Glomerular visceral epithelial cell (primary cell): ENCODE measurements at regions not wholly inside any gene's neighbourhood (a gene's known extent, or its start where the extent isn't known, plus 50 kb on each side); places are given as distances from the start of the nearest gene placed in this dataset.

ENCODE experiments used
- DNase-seq: peaks from one replicate; pipeline ENCODE4 v3.0.0-alpha.2; 2016; ENCODE audit errors: extremely low spot score

GRCh38 chr10:111203615-111204014 lies 126.8 kb downstream of the ADRA2A start:
- DNase-seq: no peak

GRCh38 chr10:111204838-111205237 lies 128.0 kb downstream of the ADRA2A start:
- DNase-seq: no peak

- no peak for DNase-seq
These were observed 129.7 kb downstream of the ADRA2A start for GRCh38 chr10:111206521-111206920.

- no peak for DNase-seq
These were observed 130.7 kb downstream of the ADRA2A start for GRCh38 chr10:111207500-111207899.

GRCh38 chr10:111208951-111209350 lies 132.1 kb downstream of the ADRA2A start:
- no peak for DNase-seq

GRCh38 chr10:111209692-111210091 lies 132.9 kb downstream of the ADRA2A start:
- no peak for DNase-seq

GRCh38 chr10:111211241-111211640 lies 134.4 kb downstream of the ADRA2A start:
- no peak for DNase-seq

GRCh38 chr10:111211706-111212105 lies 134.9 kb downstream of the ADRA2A start:
- DNase-seq: no peak

- no peak for DNase-seq
These were observed 145.1 kb downstream of the ADRA2A start for GRCh38 chr10:111221682-111222480.

GRCh38 chr10:111222961-111223360 lies 146.1 kb downstream of the ADRA2A start:
- DNase-seq: no peak

GRCh38 chr10:111231779-111232178 lies 154.9 kb downstream of the ADRA2A start:
- DNase-seq: no peak

GRCh38 chr10:111233439-111233838 lies 156.6 kb downstream of the ADRA2A start:
- DNase-seq: no peak

- no peak for DNase-seq
These were observed 157.5 kb downstream of the ADRA2A start for GRCh38 chr10:111234234-111234913.

GRCh38 chr10:111234914-111235302 lies 158.1 kb downstream of the ADRA2A start:
- no peak for DNase-seq

GRCh38 chr10:111240348-111240747 lies 163.5 kb downstream of the ADRA2A start:
- DNase-seq: no peak

GRCh38 chr10:111243126-111243525 lies 166.3 kb downstream of the ADRA2A start:
- DNase-seq: no peak

GRCh38 chr10:111246136-111246535 lies 169.3 kb downstream of the ADRA2A start:
- no peak for DNase-seq

GRCh38 chr10:111246814-111247452 lies 170.1 kb downstream of the ADRA2A start:
- no peak for DNase-seq

GRCh38 chr10:111247781-111248389 lies 171.1 kb downstream of the ADRA2A start:
- no peak for DNase-seq

GRCh38 chr10:111249925-111250324 lies 173.1 kb downstream of the ADRA2A start:
- no peak for DNase-seq

- no peak for DNase-seq
These were observed 184.3 kb downstream of the ADRA2A start for GRCh38 chr10:111261081-111261615.

GRCh38 chr10:111265341-111265740 lies 188.5 kb downstream of the ADRA2A start:
- DNase-seq: no peak
